ACHN (cell line): ENCODE measurements at regions not wholly inside any gene's neighbourhood (a gene's known extent, or its start where the extent isn't known, plus 50 kb on each side); places are given as distances from the start of the nearest gene placed in this dataset.
"Not testable (repeated sequence)": the region's sequence is repeated elsewhere in the genome, so short reads cannot be mapped to it uniquely, and the experiment has no call there.

ENCODE experiments used
- DNase-seq: peaks from one replicate; pipeline ENCODE4 v3.0.0-alpha.2; 2015
- in situ Hi-C: cut with HindIII; loops from 2 replicates; pipeline ENCODE4 v1.10.0; 2017; ENCODE audit warnings: low sequenced_read_pairs, low pct_ligation_motif_present, low pct_unique_long_range_greater_than_20kb

GRCh38 chr2:144014103-144014502, 505.8 kb downstream of the ZEB2 start:
- in situ Hi-C loops: no loop called here

GRCh38 chr2:144012304-144012703, 507.6 kb downstream of the ZEB2 start:
- in situ Hi-C loops: no loop called here
- DNase-seq: no peak

More at GRCh38 chr2:144014103-144014502, 505.8 kb downstream of the ZEB2 start:
- no peak for DNase-seq

GRCh38 chr2:144011553-144011952, 508.4 kb downstream of the ZEB2 start:
- DNase-seq: no peak
- in situ Hi-C loops: no loop called here

GRCh38 chr2:144011098-144011497, 508.8 kb downstream of the ZEB2 start:
- in situ Hi-C loops: no loop called here

GRCh38 chr2:144010096-144010836, 509.7 kb downstream of the ZEB2 start:
- DNase-seq: no peak
- in situ Hi-C loops: no loop called here

More at GRCh38 chr2:144011098-144011497, 508.8 kb downstream of the ZEB2 start:
- DNase-seq: no peak

GRCh38 chr2:144006139-144006538, 513.8 kb downstream of the ZEB2 start:
- in situ Hi-C loops: no loop called here
- no peak for DNase-seq

GRCh38 chr2:144004742-144005141, 515.2 kb downstream of the ZEB2 start:
- in situ Hi-C loops: no loop called here
- DNase-seq: no peak

- in situ Hi-C loops: no loop called here
- DNase-seq: no peak
These were observed 516.4 kb downstream of the ZEB2 start for GRCh38 chr2:144003460-144004075.

- in situ Hi-C loops: no loop called here
- DNase-seq: no peak
These were observed 522.9 kb downstream of the ZEB2 start for GRCh38 chr2:143996974-143997373.

- in situ Hi-C loops: no loop called here
- DNase-seq: no peak
These were observed 525.0 kb downstream of the ZEB2 start for GRCh38 chr2:143994961-143995360.

GRCh38 chr2:143991596-143991995, 528.3 kb downstream of the ZEB2 start:
- in situ Hi-C loops, DNase-seq: not testable (repeated sequence)

GRCh38 chr2:143988082-143988481, 531.8 kb downstream of the ZEB2 start:
- no peak for DNase-seq
- in situ Hi-C loops: no loop called here

GRCh38 chr2:143981428-143981827, 538.5 kb downstream of the ZEB2 start:
- no peak for DNase-seq
- in situ Hi-C loops: no loop called here

GRCh38 chr2:143977356-143977755, 542.6 kb downstream of the ZEB2 start:
- DNase-seq: no peak
- in situ Hi-C loops: no loop called here

GRCh38 chr2:143975216-143975615, 544.7 kb downstream of the ZEB2 start:
- no peak for DNase-seq
- in situ Hi-C loops: no loop called here

- in situ Hi-C loops: no loop called here
- DNase-seq: no peak
These were observed 545.7 kb downstream of the ZEB2 start for GRCh38 chr2:143974262-143974661.

- DNase-seq: no peak
- in situ Hi-C loops: no loop called here
These were observed 551.1 kb downstream of the ZEB2 start for GRCh38 chr2:143968860-143969259.

- in situ Hi-C loops: no loop called here
These were observed 551.6 kb downstream of the ZEB2 start for GRCh38 chr2:143968360-143968759.

GRCh38 chr2:143965493-143966164, 554.3 kb downstream of the ZEB2 start:
- no peak for DNase-seq
- in situ Hi-C loops: no loop called here

More at GRCh38 chr2:143968360-143968759, 551.6 kb downstream of the ZEB2 start:
- DNase-seq: no peak

- DNase-seq: no peak
- in situ Hi-C loops: no loop called here
These were observed 555.0 kb downstream of the ZEB2 start for GRCh38 chr2:143964891-143965290.
